ENCODE measurements at regions not wholly inside any gene's neighbourhood (a gene's known extent, or its start where the extent isn't known, plus 50 kb on each side); places are given as distances from the start of the nearest gene placed in this dataset.

- no peaks in the 10 kb centered on the region for H3K36me3 Mint-ChIP-seq
- no peak overlapping the region for H3K4me3 Mint-ChIP-seq
- no peak for DNase-seq (ENCODE audit: low spot score in 2 of 2)
- peaks cover 2% of the 10 kb centered on the region for H3K9me3 Mint-ChIP-seq
- H3K4me1 Mint-ChIP-seq, result peaks cover 9% of the 10 kb centered on the region
- H3K27ac Mint-ChIP-seq, result no peak overlapping the region
- ATAC-seq, result no peak
Measured at GRCh38 chr6:4352731-4353130, 217.4 kb upstream of the ECI2 start.

- DNase-seq (ENCODE audit: low spot score in 2 of 2) (no peak), ATAC-seq (no peak)
- Mint-ChIP-seq H3K36me3 (no peaks in the 10 kb centered on the region), H3K9me3 (peaks cover under 1% of the 10 kb centered on the region), H3K4me1 (peaks cover 9% of the 10 kb centered on the region), H3K4me3 (no peak overlapping the region), H3K27ac (no peak overlapping the region)
Measured at GRCh38 chr6:4352322-4352669, 216.9 kb upstream of the ECI2 start.

DNA sequence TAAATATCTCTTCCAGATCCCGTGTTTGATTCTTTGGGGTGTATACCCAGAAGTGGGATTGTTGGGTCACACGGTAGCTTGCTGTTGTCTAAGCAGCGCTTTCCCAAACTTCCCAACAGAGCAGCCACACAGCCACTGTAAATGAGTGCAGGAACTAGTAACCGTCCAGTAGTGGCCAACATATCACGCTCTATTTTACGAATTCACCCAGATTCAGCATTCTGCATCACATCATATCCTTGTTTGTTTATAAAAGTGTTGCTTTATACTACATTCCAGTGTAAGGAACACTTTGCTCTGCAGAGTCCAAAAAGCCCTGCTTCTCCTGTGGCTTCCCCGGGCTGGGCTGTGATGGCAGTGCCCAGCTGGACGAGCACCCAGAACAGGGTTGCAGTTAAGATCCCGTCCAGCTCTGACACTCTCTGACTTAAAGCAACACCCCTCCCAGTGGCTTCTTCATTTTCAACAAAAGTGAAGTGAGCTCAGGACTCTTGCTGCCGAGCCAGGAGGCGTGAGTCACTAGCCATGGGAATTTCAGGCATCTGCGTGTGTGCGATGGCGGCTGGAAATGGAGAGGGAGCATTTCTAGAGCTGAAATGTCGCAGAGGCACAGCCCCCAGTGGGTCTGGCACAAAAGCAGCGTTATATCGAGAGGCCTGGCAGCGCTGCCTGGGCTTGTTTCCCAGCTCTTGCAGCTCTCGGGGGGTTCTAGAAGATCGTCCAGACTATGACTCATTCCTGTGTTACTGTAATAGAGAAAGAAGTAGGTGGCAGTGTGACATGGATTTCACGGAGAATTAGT, 216.3 kb upstream of the ECI2 start:
- Mint-ChIP-seq H3K4me1 (peaks cover 9% of the 10 kb centered on the region), H3K36me3 (no peaks in the 10 kb centered on the region), H3K9me3 (no peaks in the 10 kb centered on the region), H3K27ac (no peak overlapping the region), H3K4me3 (no peak overlapping the region)
- no peak for ATAC-seq
- DNase-seq (ENCODE audit: low spot score in 2 of 2), result no peak

GRCh38 chr6:4350567-4351519, 215.5 kb upstream of the ECI2 start:
- DNase-seq (ENCODE audit: low spot score in 2 of 2) (peak in 1 of 2 donors; percentile 25), ATAC-seq (no peak)
- Mint-ChIP-seq H3K27ac (no peak overlapping the region), H3K9me3 (no peaks in the 10 kb centered on the region), H3K36me3 (no peaks in the 10 kb centered on the region), H3K4me3 (no peak overlapping the region), H3K4me1 (peaks cover 9% of the 10 kb centered on the region)

GRCh38 chr6:4349931-4350330, 214.6 kb upstream of the ECI2 start:
- no peak for ATAC-seq
- no peaks in the 10 kb centered on the region for H3K9me3 Mint-ChIP-seq

GRCh38 chr6:4349323-4349722, 213.9 kb upstream of the ECI2 start:
- no peaks in the 10 kb centered on the region for H3K36me3 Mint-ChIP-seq
- ATAC-seq (no peak), DNase-seq (ENCODE audit: low spot score in 2 of 2) (no peak)
- H3K4me1 Mint-ChIP-seq, result peaks cover 4% of the 10 kb centered on the region
- H3K4me3 Mint-ChIP-seq, result no peak overlapping the region
- no peaks in the 10 kb centered on the region for H3K9me3 Mint-ChIP-seq
- no peak overlapping the region for H3K27ac Mint-ChIP-seq

More at GRCh38 chr6:4349931-4350330, 214.6 kb upstream of the ECI2 start:
- Mint-ChIP-seq H3K27ac (no peak overlapping the region), H3K4me3 (no peak overlapping the region), H3K4me1 (peaks cover 4% of the 10 kb centered on the region), H3K36me3 (no peaks in the 10 kb centered on the region)
- DNase-seq (ENCODE audit: low spot score in 2 of 2), result no peak

DNA sequence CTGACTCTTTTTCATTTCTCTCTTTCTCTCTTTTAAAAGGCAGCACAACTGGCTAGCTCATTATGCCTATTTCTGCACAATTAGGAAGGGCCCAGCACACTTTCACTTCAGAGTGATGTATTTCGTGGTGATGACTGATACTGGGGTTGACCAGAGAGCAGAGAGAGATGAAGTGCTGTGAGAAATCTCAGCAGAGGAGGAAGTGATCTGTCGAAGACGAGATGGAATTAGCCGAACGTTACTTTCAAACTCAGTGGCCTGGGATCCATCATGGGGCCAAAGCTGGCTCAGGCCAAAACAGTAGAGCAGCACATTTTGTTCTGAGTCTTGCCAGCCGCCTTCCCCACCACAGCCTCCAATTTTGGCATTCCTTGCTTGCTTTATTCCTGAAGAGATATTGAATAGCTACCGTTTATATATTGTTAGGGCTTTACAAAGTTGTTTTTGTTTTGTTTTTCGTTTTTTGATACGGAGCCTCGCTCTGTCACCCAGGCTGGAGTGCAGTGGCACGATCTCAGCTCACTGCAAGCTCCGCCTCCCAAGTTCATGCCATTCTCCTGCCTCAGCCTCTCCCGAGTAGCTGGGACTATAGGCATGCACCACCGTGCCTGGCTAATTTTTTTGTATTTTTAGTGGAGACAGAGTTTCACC, 213.2 kb upstream of the ECI2 start:
- ATAC-seq (peak; percentile 36), DNase-seq (ENCODE audit: low spot score in 2 of 2) (no peak)
- Mint-ChIP-seq H3K27ac (no peak overlapping the region), H3K36me3 (no peaks in the 10 kb centered on the region), H3K9me3 (no peaks in the 10 kb centered on the region), H3K4me1 (peaks cover 4% of the 10 kb centered on the region), H3K4me3 (no peak overlapping the region)

- Mint-ChIP-seq H3K4me3 (no peak overlapping the region), H3K4me1 (peaks cover 5% of the 10 kb centered on the region), H3K27ac (no peak overlapping the region), H3K9me3 (no peaks in the 10 kb centered on the region), H3K36me3 (no peaks in the 10 kb centered on the region)
- DNase-seq (ENCODE audit: low spot score in 2 of 2) (no peak), ATAC-seq (no peak)
Measured at GRCh38 chr6:4347877-4348276, 212.5 kb upstream of the ECI2 start.

- H3K9me3 Mint-ChIP-seq, result no peaks in the 10 kb centered on the region
- DNase-seq (ENCODE audit: low spot score in 2 of 2), result no peak
- H3K4me1 Mint-ChIP-seq, result peaks cover 10% of the 10 kb centered on the region
- ATAC-seq, result no peak
- H3K27ac Mint-ChIP-seq, result no peak overlapping the region
- no peak overlapping the region for H3K4me3 Mint-ChIP-seq
- no peaks in the 10 kb centered on the region for H3K36me3 Mint-ChIP-seq
Measured at GRCh38 chr6:4346659-4347333, 211.4 kb upstream of the ECI2 start.

DNA sequence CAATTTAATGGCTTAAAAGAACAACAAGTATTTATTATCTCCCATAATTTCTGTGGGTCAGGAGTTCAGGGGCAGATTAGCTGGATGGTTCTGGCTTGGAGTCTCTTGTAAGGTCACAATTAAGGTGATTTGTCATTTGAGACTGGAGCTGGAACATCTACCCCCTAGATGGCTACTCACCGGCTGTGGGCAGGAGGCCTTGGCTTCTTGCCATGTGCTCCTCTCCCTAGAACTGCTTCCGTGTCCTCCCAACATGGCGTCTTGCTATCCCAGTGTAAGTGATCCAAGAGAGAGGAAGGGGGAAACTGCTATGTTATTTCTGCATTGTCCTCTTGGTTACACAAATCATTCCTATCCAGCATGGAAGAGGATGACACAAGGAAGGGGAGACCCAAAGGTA, 210.2 kb upstream of the ECI2 start:
- Mint-ChIP-seq H3K27ac (no peak overlapping the region), H3K36me3 (no peaks in the 10 kb centered on the region), H3K4me3 (no peak overlapping the region), H3K9me3 (no peaks in the 10 kb centered on the region), H3K4me1 (peaks cover 10% of the 10 kb centered on the region)
- ATAC-seq (no peak), DNase-seq (ENCODE audit: low spot score in 2 of 2) (no peak)

GRCh38 chr6:4344317-4344899, 209.0 kb upstream of the ECI2 start:
- H3K4me1 Mint-ChIP-seq, result peaks cover 10% of the 10 kb centered on the region
- H3K36me3 Mint-ChIP-seq, result no peaks in the 10 kb centered on the region
- H3K4me3 Mint-ChIP-seq, result no peak overlapping the region
- H3K9me3 Mint-ChIP-seq, result no peaks in the 10 kb centered on the region
- H3K27ac Mint-ChIP-seq, result no peak overlapping the region
- ATAC-seq (no peak), DNase-seq (ENCODE audit: low spot score in 2 of 2) (no peak)

DNA sequence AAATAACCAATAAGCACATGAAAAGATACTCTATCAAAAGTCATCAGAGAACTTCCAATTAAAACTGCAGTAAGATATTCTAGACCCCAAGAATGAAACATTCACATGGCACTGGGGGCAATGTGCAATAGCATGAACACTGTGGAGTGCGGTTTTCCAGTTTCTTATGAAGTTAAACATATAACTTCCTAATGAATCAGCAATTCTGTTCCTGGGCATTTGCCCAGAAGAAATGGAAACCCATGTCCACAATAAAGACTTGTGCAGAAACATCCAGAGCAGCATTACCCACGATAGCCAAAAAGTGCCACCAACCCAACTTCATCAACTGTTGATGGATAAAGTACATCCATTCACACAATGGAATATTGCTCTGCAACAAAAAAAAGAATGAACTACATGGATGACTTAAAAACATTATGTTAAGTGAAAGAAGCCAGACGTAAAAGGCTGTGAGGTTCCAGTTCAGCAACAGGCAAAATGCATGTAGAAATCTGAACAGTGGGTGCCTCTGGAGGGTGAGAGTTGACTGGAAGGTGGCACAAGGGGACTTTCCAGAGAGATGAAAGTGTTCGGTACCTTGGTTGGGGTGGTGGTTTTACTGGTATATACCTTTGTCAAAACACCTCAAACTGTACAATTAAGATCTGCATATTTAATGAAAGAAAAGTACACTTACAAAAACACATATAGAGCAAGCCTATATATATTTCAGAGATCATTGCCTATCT, 207.2 kb upstream of the ECI2 start:
- H3K4me1 Mint-ChIP-seq, result peaks cover 5% of the 10 kb centered on the region
- ATAC-seq (no peak), DNase-seq (ENCODE audit: low spot score in 2 of 2) (no peak)
- no peaks in the 10 kb centered on the region for H3K9me3 Mint-ChIP-seq
- no peak overlapping the region for H3K27ac Mint-ChIP-seq
- H3K4me3 Mint-ChIP-seq, result no peak overlapping the region
- no peaks in the 10 kb centered on the region for H3K36me3 Mint-ChIP-seq

GRCh38 chr6:4341078-4341797, 205.9 kb upstream of the ECI2 start:
- Mint-ChIP-seq H3K36me3 (no peaks in the 10 kb centered on the region), H3K9me3 (no peaks in the 10 kb centered on the region), H3K4me1 (peaks cover 5% of the 10 kb centered on the region), H3K4me3 (no peak overlapping the region), H3K27ac (no peak overlapping the region)
- DNase-seq (ENCODE audit: low spot score in 2 of 2) (no peak), ATAC-seq (no peak)

- H3K4me1 Mint-ChIP-seq, result peaks cover 5% of the 10 kb centered on the region
- no peaks in the 10 kb centered on the region for H3K36me3 Mint-ChIP-seq
- ATAC-seq (no peak), DNase-seq (ENCODE audit: low spot score in 2 of 2) (no peak)
- H3K9me3 Mint-ChIP-seq, result no peaks in the 10 kb centered on the region
- no peak overlapping the region for H3K27ac Mint-ChIP-seq
- H3K4me3 Mint-ChIP-seq, result no peak overlapping the region
Measured at GRCh38 chr6:4340544-4340943, 205.2 kb upstream of the ECI2 start.
